Loucy (cell line): ENCODE measurements at regions not wholly inside any gene's neighbourhood (a gene's known extent, or its start where the extent isn't known, plus 50 kb on each side); places are given as distances from the start of the nearest gene placed in this dataset.

ENCODE experiments used
- H2AFZ ChIP-seq: fragments of 200-600 bp; sonication (generic); 2 replicates; pipeline ENCODE4 v1.6.0; 2016; ENCODE audit warnings: antibody characterized with exemption, mild to moderate bottlenecking, low read length, moderate library complexity
- H3F3A ChIP-seq: fragments of 200-600 bp; 2 replicates; pipeline ENCODE4 v1.6.0; 2016; ENCODE audit warnings: antibody characterized with exemption, low read depth, mild to moderate bottlenecking
- H3K27me3 ChIP-seq: fragments of 200-600 bp; sonication (generic); 2 replicates; pipeline ENCODE4 v1.6.1; 2014; ENCODE audit warnings: low read length, mild to moderate bottlenecking; ENCODE audit not compliant: insufficient read depth, poor library complexity, severe bottlenecking
- H3K36me3 ChIP-seq: fragments of 200-600 bp; sonication (generic); 2 replicates; pipeline ENCODE4 v1.6.1; 2016; ENCODE audit warnings: low read length; ENCODE audit not compliant: insufficient read depth
- H3K4me1 ChIP-seq: fragments of 200-600 bp; sonication (generic); 2 replicates; pipeline ENCODE4 v1.5.1; 2014; ENCODE audit warnings: low read length, mild to moderate bottlenecking; ENCODE audit not compliant: insufficient read depth, poor library complexity, severe bottlenecking
- H3K4me2 ChIP-seq: fragments of 200-600 bp; sonication (generic); 2 replicates; pipeline ENCODE4 v1.6.0; 2014; ENCODE audit warnings: antibody characterized with exemption, low read length, low read depth, mild to moderate bottlenecking; ENCODE audit not compliant: poor library complexity, severe bottlenecking
- H3K4me3 ChIP-seq: fragments of 200-600 bp; sonication (generic); 2 replicates; pipeline ENCODE4 v1.5.1; 2014; ENCODE audit warnings: low read length, mild to moderate bottlenecking, mixed read lengths; ENCODE audit not compliant: poor library complexity, severe bottlenecking
- H3K79me2 ChIP-seq: fragments of 200-600 bp; sonication (generic); 2 replicates; pipeline ENCODE4 v1.6.1; 2014; ENCODE audit warnings: low read length; ENCODE audit not compliant: insufficient read depth
- H3K9ac ChIP-seq: fragments of 200-600 bp; sonication (generic); 2 replicates; pipeline ENCODE4 v1.6.0; 2014; ENCODE audit warnings: mild to moderate bottlenecking, low read depth, low read length, moderate library complexity; ENCODE audit not compliant: poor library complexity, severe bottlenecking
- H3K9me2 ChIP-seq: fragments of 200-600 bp; sonication (generic); replicated peaks from 2 replicates; pipeline ENCODE4 v1.6.1; 2016; ENCODE audit warnings: low read depth, low read length, mixed read lengths
- H3K9me3 ChIP-seq: fragments of 200-600 bp; sonication (generic); 2 replicates; pipeline ENCODE4 v1.6.1; 2014; ENCODE audit warnings: mild to moderate bottlenecking, antibody characterized with exemption, low read length, low read depth; ENCODE audit not compliant: insufficient read depth
- H4K20me1 ChIP-seq: fragments of 200-600 bp; sonication (generic); 2 replicates; pipeline ENCODE4 v1.6.0; 2014; ENCODE audit warnings: antibody characterized with exemption, low read length, mild to moderate bottlenecking; ENCODE audit not compliant: insufficient read depth, poor library complexity, severe bottlenecking
- EZH2phosphoT487 ChIP-seq: fragments of 200-600 bp; IDR thresholded peaks from 2 replicates; pipeline ENCODE4 v1.6.1; 2018; ENCODE audit warnings: antibody characterized with exemption, mild to moderate bottlenecking, moderate library complexity, borderline replicate concordance
- TF ChIP-seq, protein P1 (sequence below): fragments of 200-600 bp; sonication (generic); conservative IDR thresholded peaks from 2 replicates; pipeline ENCODE4 v1.5.1; 2014; ENCODE audit warnings: mild to moderate bottlenecking, antibody characterized with exemption, low read length

DNA sequence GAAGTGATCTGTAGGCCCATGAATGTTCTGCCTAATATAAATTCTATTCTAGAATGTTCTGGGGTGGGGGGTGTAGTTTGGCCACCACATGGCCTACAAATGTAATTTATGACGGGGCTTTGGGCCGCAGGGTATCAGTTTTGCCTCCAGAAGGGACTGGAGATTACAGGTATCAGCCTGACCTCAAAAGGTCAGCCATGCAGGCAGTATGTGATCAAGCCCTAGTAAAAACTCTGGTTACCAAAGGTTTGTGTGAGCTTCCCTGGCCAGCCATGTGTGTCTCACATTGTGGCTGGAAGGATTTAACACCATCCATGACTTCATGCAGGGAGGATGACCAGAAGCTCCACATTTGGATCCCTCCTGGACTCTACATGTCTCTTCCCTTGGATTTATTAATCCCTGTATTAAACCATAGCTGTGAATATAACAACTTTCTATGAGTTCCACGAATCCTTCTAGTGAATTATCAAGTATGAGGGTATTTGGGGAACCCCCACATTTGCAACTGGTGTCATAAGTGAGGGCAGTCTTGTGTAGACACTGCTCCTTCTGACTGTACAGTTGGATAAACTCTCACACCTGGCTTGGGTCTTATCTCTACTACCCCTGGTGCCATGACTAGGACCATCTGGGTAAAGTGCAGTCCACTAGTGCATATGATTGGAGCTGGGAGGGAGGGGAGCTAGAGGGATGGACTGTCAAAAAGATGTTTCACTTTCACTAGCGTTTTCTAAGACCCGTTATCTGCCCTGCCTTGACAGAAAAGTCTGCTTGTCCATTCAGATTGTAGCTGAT lies 50.0 kb upstream of the RFX7 start:
- Histone ChIP-seq H3K4me2 (no peak overlapping the region), H3K9me3 (no peaks in the 10 kb centered on the region), H3K9ac (no peak overlapping the region), H3K4me3 (no peak overlapping the region), H4K20me1 (no peaks in the 10 kb centered on the region), H3F3A (no peaks in the 10 kb centered on the region), H3K9me2 (no peaks in the 10 kb centered on the region), H3K4me1 (no peaks in the 10 kb centered on the region), H3K36me3 (no peaks in the 10 kb centered on the region), H3K79me2 (no peaks in the 10 kb centered on the region), H2AFZ (no peak overlapping the region), H3K27me3 (no peaks in the 10 kb centered on the region)
- TF ChIP-seq, protein P1, sequence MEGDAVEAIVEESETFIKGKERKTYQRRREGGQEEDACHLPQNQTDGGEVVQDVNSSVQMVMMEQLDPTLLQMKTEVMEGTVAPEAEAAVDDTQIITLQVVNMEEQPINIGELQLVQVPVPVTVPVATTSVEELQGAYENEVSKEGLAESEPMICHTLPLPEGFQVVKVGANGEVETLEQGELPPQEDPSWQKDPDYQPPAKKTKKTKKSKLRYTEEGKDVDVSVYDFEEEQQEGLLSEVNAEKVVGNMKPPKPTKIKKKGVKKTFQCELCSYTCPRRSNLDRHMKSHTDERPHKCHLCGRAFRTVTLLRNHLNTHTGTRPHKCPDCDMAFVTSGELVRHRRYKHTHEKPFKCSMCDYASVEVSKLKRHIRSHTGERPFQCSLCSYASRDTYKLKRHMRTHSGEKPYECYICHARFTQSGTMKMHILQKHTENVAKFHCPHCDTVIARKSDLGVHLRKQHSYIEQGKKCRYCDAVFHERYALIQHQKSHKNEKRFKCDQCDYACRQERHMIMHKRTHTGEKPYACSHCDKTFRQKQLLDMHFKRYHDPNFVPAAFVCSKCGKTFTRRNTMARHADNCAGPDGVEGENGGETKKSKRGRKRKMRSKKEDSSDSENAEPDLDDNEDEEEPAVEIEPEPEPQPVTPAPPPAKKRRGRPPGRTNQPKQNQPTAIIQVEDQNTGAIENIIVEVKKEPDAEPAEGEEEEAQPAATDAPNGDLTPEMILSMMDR = no peak
- no peak for TF ChIP-seq EZH2phosphoT487
